ENCODE measurements at regions not wholly inside any gene's neighbourhood (a gene's known extent, or its start where the extent isn't known, plus 50 kb on each side); places are given as distances from the start of the nearest gene placed in this dataset.

DNA sequence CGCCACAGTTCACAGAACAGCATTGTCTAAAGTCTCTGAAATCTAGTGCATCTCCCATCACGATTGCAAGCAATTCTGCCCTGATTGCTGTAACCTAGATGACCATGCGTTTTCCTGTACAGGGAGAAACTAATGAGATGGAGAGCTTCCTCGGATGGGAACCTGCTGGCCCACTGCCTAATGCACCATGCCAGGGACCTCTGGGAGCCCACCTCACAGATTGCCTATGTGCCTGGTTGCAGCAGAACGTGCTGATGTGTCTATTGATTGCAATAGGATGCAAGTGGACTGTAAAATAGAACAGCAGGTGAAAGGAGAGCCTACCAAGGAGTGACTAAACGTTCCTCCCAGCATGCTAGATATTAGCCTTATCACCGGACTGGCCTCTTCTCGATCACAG lies 141.0 kb upstream of the RAB12 start:
- no peak for ATAC-seq
- Histone ChIP-seq H3K27me3 (ENCODE audit: control insufficient read depth in 1 of 2, insufficient read depth in 2 of 2, low read length in 2 of 2) (peaks cover 0 to 21% of the 10 kb centered on the region in 2 experiments; a peak in 2 of 5 replicates), H3K4me3 (replicated peaks in 1 of 3; ENCODE audit: insufficient read depth in 1 of 3, low read depth in 2 of 3, low read length in 3 of 3) (no peak overlapping the region), H2AFZ (ENCODE audit: low read length) (no peak overlapping the region), H3K79me2 (ENCODE audit: insufficient read depth, low read length) (no peaks in the 10 kb centered on the region), H3K9me3 (ENCODE audit: low read length) (no peaks in the 10 kb centered on the region), H3K36me3 (replicated peaks in 1 of 2; ENCODE audit: control insufficient read depth in 1 of 2, insufficient read depth in 2 of 2, low read length in 2 of 2) (no peaks in the 10 kb centered on the region), H3K4me1 (ENCODE audit: insufficient read depth, low read length) (peaks cover 5% of the 10 kb centered on the region), H3K9ac (ENCODE audit: insufficient read depth, low read depth, low read length) (no peak overlapping the region), H4K20me1 (ENCODE audit: insufficient read depth, low read length) (no peaks in the 10 kb centered on the region), H3K27ac (ENCODE audit: extremely low read length, insufficient read depth, low read length) (no peak overlapping the region), H3K4me2 (ENCODE audit: low read depth, low read length) (no peak overlapping the region)
- 6% methylated on average over 7 of the region's 8 CpGs for WGBS (ENCODE audit: low lambda C conversion rate)
- ChIA-PET POLR2A (no interaction called here), CTCF (ENCODE audit: low intra/inter-chr PET ratio, low total read pairs) (no interaction called here)
- intact Hi-C loops (cut with micrococcal nuclease; ENCODE audit: unreplicated experiment) (no loop called here), in situ Hi-C loops (cut with HindIII; ENCODE audit: extremely low pct_ligation_motif_present, low pct_unique_long_range_greater_than_20kb) (no loop called here)
- BruUV-seq (replicated peaks) = no TSS peak
- DNase-seq (ENCODE audit: low spot score) = no peak
- FAIRE-seq = no peak
- no peak for TF ChIP-seq FOXK2 (IDR thresholded peaks at IDR 0.05)
- no peak for TF ChIP-seq TERF1 (CRISPR knock-in tag; IDR thresholded peaks at IDR 0.05)
- TF ChIP-seq ISL2 (CRISPR knock-in tag; IDR thresholded peaks at IDR 0.05) = no peak
- no peak for TF ChIP-seq GZF1 (CRISPR knock-in tag; IDR thresholded peaks at IDR 0.05)
- no peak for TF ChIP-seq HMGA1 (CRISPR knock-in tag; conservative IDR thresholded peaks at IDR 0.05)
- no peak for TF ChIP-seq ZBTB21 (CRISPR knock-in tag; IDR thresholded peaks at IDR 0.05)
- TF ChIP-seq ZNF317 (CRISPR knock-in tag; IDR thresholded peaks at IDR 0.05) = no peak
- no peak for TF ChIP-seq ATRX (CRISPR knock-in tag; IDR thresholded peaks at IDR 0.05; ENCODE audit: borderline replicate concordance)
- no peak for TF ChIP-seq KAT2B (IDR thresholded peaks at IDR 0.05; ENCODE audit: borderline replicate concordance, low read depth, low read length)
- TF ChIP-seq, protein P1, sequence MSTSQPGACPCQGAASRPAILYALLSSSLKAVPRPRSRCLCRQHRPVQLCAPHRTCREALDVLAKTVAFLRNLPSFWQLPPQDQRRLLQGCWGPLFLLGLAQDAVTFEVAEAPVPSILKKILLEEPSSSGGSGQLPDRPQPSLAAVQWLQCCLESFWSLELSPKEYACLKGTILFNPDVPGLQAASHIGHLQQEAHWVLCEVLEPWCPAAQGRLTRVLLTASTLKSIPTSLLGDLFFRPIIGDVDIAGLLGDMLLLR (CRISPR knock-in tag; IDR thresholded peaks at IDR 0.05) = no peak
- no peak for TF ChIP-seq THAP9 (CRISPR knock-in tag; IDR thresholded peaks at IDR 0.05; ENCODE audit: borderline replicate concordance)
- no peak for TF ChIP-seq THAP11 (CRISPR knock-in tag; IDR thresholded peaks at IDR 0.05)
- no peak for TF ChIP-seq SRSF9 (IDR thresholded peaks at IDR 0.05; ENCODE audit: borderline replicate concordance, insufficient read depth, low read depth, low read length, poor library complexity, severe bottlenecking)

All from HepG2 (cell line).